Fibroblast of skin of abdomen (primary cell): ENCODE measurements at regions not wholly inside any gene's neighbourhood (a gene's known extent, or its start where the extent isn't known, plus 50 kb on each side); places are given as distances from the start of the nearest gene placed in this dataset.

Source experiments
- DNase-seq: peaks from one replicate; pipeline ENCODE4 v3.0.0-alpha.2; 2013

GRCh38 chr5:2530609-2531008, 220.9 kb downstream of the IRX2 start:
- DNase-seq = no peak

DNA sequence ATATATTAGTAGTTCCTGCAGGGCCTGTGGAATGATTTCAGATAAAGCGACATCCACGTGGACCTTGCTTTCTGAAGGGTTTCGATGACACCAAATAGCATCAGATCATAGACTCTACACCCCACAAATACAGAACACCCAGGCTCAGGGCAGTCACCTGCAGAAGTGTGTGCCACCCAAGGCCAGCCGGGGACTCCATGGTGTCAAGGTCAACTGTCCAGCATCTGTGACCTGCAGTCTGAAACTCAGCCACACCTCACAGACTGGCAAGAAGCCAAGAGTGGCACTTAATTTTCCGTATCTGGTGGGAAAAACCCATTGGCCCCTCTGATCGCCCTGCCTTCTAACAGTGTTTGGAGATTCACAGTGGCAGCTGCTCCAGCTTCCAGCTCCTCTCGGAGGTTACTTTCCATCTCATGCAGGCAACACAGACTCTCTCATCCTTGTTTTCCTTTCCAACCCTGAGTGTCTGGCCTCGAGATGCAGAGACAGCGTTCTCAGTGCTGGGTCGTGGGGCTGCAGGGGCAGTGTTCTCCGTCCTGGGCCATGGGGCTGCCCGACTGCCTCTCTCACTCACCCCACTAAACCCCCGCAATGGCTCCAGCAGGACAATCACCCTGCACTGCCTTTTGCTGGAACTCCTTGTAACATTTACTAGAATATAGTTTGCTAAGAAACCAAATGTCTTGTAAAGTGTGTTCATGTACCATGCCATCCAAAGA, 221.9 kb downstream of the IRX2 start:
- DNase-seq = no peak

DNA sequence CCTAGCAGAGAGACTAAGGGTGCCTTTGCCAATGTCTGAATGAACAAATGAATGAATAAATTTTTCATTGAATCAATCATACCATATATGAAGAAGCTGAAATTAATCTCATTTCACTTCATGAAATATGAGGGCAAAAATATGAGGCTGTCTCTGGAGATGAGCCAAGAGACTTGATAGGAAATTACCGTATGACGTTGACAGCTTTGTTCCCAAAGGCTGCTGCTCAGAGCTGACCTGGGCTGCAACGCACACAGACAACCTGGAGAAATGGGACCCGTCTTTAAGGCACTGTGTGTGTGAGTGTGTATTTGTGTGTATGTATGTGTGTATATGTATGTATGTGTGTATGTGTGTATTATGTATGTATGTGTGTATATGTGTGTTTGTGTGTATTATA, 226.1 kb downstream of the IRX2 start:
- no peak for DNase-seq

- no peak for DNase-seq
Observed at GRCh38 chr5:2524620-2525019, 226.9 kb downstream of the IRX2 start.

- DNase-seq = no peak
Observed at GRCh38 chr5:2523180-2523579, 228.3 kb downstream of the IRX2 start.

DNA sequence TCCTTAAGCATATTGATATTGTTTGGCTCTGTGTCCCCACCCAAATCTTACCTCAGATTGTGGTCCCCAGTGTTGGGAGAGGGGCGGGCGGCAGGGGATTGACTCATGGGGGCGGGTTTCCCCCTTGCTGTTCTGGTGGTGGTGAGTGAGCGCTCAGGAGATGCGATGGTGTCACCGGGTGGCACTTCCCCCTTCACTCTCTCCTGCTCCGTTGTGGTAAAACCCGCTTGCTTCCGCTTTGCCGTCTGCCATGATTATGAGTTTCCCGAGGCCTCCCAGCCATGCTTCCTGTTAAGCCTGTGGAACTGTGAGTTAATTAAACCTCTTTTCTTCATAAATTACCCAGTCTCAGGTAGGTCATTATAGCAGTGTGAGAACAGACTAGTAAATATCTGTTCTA, 229.1 kb downstream of the IRX2 start:
- DNase-seq = no peak

GRCh38 chr5:2519153-2519552, 232.3 kb downstream of the IRX2 start:
- DNase-seq = no peak

DNA sequence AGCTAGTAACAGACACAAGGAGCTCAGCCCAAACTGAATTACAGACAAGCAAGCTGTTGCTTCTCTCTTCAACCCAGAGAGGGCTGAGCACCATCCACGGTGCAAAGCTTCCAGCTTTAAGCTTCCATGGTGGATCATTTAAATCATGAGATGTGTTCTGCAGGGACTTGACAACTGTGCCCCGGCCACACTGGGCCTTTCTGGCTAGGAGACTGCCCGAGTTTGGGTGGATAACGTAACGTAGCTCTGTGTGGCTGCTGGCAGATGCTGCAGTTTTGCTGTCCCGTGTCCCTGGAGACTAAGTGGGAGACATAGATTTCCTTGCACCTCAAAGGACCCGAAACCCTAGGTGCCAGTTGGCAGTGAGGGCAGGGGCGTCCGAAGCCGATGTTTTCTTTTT, 234.0 kb downstream of the IRX2 start:
- DNase-seq = no peak

DNA sequence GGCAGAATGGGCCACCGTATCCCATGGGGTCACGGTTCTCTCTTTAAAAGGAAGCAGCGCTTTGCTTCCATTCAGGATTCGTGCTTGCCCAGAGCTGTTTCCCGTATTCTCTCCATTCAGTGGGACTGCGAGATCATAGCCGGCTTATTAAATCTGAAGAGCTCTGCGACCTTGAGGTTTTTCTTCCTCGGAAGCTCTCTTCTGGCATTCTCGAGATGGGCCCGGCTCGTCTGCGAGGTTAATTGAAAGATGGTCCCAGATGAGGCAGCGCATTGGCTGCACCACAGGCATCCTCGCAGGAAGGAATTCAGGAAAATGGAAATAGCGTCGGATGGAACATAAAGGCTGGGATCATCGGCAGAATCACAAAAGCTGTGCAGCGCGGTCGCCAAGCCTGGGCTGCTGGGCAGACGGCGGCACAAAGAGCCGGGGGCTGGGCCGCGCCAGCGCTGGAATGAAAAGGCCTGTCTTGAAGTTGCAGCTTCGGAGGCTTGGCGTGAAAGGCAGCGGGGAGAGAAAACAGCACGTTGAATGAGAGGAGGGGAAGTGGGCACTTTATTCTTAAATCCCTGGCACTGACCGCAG, 236.2 kb downstream of the IRX2 start:
- no peak for DNase-seq

DNA sequence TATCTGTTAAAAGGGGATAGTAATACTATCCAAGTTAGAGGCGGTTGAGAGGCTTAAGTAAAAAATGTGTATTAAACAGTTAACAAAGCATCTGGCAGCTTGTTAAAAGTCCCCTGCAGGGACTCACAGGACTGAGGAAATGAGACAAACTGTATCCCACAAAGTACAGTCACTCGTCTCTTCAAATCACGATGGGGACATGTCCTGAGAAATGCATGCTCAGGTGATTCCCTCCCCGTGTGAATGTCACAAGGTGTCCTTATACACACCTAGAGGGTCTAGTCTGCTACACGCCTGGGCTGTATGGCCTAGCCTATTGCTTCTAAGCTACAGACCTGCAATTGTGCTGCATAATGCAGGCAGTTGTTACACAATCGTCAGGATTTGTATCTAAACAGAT, 237.0 kb downstream of the IRX2 start:
- DNase-seq = no peak

DNA sequence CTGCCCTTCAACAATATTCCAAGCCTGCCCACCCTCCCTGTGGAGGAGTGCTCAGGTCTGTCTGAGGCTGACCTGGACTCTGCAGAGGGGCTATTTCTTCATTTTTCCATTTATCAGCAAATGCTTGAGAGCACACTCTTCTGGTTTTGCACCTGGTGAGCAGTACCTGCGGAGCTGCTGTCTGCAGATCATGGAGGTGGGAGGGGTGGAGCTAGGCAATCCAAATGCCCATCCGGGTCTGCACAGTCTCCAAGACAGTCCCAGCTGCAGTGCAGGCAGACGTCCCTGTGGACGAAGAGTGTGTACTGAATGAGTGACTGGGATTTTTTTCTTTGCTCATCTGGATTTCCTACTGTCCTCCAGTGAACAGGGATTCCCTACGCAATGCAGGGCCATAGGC, 239.8 kb downstream of the IRX2 start:
- DNase-seq = no peak

DNA sequence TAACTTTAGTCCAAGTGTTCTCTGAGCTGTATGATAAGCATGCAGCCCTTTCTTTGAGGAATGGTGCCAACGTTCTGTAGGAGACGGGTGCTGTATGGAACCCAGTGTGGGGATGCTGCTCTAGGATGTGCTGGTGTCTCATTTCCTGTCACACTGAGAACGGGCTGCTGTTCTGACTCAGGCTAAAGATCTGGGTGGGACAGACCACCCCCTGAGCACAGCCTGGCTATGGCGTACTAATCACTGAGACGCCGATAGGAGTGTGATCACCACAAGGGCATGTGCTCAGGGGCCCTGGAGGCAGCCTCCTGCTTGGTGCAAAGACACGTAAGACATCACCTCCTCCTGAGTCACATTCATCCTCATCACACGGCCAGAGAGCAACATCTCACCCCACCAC, 240.4 kb downstream of the IRX2 start:
- peak; percentile 33 for DNase-seq

- DNase-seq = no peak
Observed at GRCh38 chr5:2509527-2509926, 241.9 kb downstream of the IRX2 start.

DNA sequence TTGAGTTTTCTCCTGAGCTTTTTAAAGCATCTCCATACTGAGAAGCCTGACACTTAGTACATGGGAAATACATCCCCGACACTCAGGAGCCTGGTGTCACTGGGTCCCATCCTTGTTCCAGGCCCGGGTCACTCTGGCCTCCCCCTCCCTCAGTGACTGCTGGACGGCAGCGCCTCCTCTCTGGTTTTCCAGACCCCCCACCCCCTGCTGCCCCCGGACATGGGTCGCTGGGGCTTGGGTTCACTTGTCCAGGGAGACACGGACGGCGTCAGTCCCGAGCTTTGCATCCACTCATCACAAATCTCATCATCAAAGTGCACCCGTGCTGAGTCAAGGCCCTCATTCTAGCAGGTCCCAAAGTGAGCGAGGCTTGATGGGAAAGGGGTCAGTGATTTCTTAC, 243.0 kb downstream of the IRX2 start:
- no peak for DNase-seq

- no peak for DNase-seq
Observed at GRCh38 chr5:2507611-2508010, 243.9 kb downstream of the IRX2 start.

DNA sequence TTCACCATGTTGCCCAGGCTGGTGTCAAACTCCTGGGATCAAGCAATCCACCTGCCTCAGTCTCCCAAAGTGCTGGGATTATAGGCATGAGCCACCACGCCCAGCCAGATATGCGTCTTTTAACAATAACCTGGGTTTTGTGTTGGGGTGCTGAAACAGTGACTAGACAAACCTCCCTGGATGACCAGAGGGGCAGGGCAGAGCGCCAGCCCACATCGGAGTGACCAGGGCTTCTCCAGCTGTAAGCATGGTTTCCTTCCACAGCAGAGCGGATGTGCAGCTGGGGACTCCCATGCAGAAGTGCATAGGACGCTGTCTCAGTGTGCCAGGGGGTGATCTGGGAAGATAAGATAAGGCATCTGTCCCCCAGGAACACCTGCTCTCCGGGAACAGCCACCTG, 244.9 kb downstream of the IRX2 start:
- DNase-seq = no peak

- no peak for DNase-seq
Observed at GRCh38 chr5:2505217-2505616, 246.3 kb downstream of the IRX2 start.

DNA sequence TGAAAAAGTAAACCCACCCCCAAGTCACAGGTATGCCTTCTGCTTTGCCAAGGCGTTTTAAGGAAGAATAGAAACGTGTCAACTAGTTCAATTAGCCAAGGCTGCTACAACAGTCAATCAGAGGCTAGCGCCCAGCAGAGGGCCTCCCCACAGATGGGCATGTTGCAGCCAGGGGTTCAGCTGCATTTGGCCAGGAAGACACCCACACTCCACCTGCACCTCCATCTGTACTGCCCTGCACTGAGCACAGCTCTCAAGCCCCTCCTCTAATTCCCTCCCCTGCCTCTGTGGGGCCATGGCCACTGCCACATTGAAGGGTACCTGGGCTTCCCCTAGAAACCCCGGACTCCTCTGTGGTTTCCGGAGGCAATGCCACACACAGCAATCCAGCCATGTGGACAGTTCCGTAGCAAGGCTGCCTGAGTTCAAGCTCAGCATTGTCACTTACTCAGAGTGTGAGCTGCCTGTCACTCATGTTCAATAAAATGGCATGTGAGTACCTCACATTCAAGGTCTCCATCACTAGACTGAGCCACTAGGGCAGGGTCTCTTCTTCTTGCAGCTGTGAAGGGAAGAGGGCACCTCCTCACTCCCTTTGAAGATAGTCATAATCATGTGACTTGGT, 248.4 kb downstream of the IRX2 start:
- no peak for DNase-seq

- no peak for DNase-seq
Observed at GRCh38 chr5:2499917-2500316, 251.6 kb downstream of the IRX2 start.

DNA sequence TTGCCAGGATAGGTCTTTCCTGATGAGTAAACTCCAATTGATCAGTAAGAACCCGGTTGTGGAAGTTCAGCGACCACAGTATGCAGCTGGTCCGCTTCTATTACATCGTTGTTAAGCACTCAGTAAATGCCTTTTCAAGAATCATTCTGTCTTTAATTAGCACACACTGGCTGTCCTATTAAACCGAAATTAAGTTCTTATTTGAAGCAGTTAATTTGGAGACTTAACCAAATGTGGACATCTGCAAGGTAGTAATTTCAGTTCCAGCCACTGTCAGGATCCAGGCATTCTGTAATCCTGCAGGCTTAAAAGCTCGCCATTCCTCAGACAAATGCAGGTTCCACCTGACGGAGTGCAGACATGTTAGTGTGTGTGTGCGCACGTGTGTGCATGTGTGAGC, 254.6 kb downstream of the IRX2 start:
- DNase-seq = no peak

- DNase-seq = no peak
Observed at GRCh38 chr5:2496126-2496525, 255.4 kb downstream of the IRX2 start.

GRCh38 chr5:2493356-2493755, 258.1 kb downstream of the IRX2 start:
- no peak for DNase-seq

GRCh38 chr5:2492476-2492875, 259.0 kb downstream of the IRX2 start:
- DNase-seq = no peak

- DNase-seq = no peak
Observed at GRCh38 chr5:2491846-2492245, 259.6 kb downstream of the IRX2 start.
